HEK293 (cell line): ENCODE measurements at regions not wholly inside any gene's neighbourhood (a gene's known extent, or its start where the extent isn't known, plus 50 kb on each side); places are given as distances from the start of the nearest gene placed in this dataset.

Experiments
- CTCF ChIA-PET: fragments of 350-600 bp; formaldehyde crosslinking; extraction: SDS; loops from one replicate; lab custom pipeline; 2021; ENCODE audit warnings: antibody characterized with exemption; lab: Yijun Ruan, JAX
- POLR2A ChIA-PET: fragments of 300-600 bp; formaldehyde crosslinking; extraction: SDS; loops from one replicate; lab custom pipeline; 2020; ENCODE audit warnings: antibody characterized with exemption, inconsistent platforms; lab: Yijun Ruan, JAX
- H3K27ac ChIP-seq: fragments of 200-500 bp; sonication (Bioruptor generic); 2 replicates; pipeline ENCODE4 v1.5.1; 2014; ENCODE audit warnings: low read depth, low read length, control low read depth, inconsistent platforms; ENCODE audit errors: extremely low read depth
- H3K36me3 ChIP-seq, 2 experiments: fragments of 200-500 bp in 1 of 2; sonication (Bioruptor generic) in 1 of 2; 1 replicate in 1 of 2; 2 replicates in 1 of 2; pipeline ENCODE4 v1.5.1; 2014 to 2017; ENCODE audit warnings: inconsistent platforms in 2 of 2, low read length in 2 of 2; ENCODE audit not compliant: control insufficient read depth in 2 of 2, insufficient read depth in 1 of 2
- H3K4me1 ChIP-seq: fragments of 200-500 bp; sonication (Bioruptor generic); 2 replicates; pipeline ENCODE4 v1.5.1; 2014; ENCODE audit warnings: mild to moderate bottlenecking, low read length, inconsistent platforms; ENCODE audit not compliant: control insufficient read depth, insufficient read depth
- H3K4me3 ChIP-seq: 2 replicates; pipeline ENCODE4 v1.5.1; 2011; ENCODE audit warnings: low read depth, mild to moderate bottlenecking, control low read depth, low read length, moderate library complexity
- H3K9me3 ChIP-seq: fragments of 200-500 bp; sonication (Bioruptor generic); 2 replicates; pipeline ENCODE4 v1.5.1; 2014; ENCODE audit warnings: low read depth, low read length, inconsistent platforms; ENCODE audit not compliant: control insufficient read depth, insufficient read depth
- ATF2 ChIP-seq: fragments of 450-650 bp; formaldehyde crosslinking; IDR thresholded peaks from 2 replicates; pipeline ENCODE4 v1.5.1; 2016; ENCODE audit warnings: missing biosample characterization, missing genetic modification characterization, low read depth
- EGR2 ChIP-seq: fragments of 450-650 bp; formaldehyde crosslinking; IDR thresholded peaks from 2 replicates; pipeline ENCODE4 v1.5.1; 2016; ENCODE audit warnings: low read depth, missing biosample characterization, missing genetic modification characterization
- KLF9 ChIP-seq: fragments of 450-650 bp; formaldehyde crosslinking; IDR thresholded peaks from 2 replicates; pipeline ENCODE4 v1.5.1; 2016; ENCODE audit warnings: missing biosample characterization, missing genetic modification characterization, low read depth
- MYNN ChIP-seq: fragments of 450-650 bp; formaldehyde crosslinking; IDR thresholded peaks from 2 replicates; pipeline ENCODE4 v1.5.1; 2016; ENCODE audit warnings: missing biosample characterization, missing genetic modification characterization, borderline replicate concordance
- SCRT2 ChIP-seq: fragments of 450-650 bp; formaldehyde crosslinking; IDR thresholded peaks from 2 replicates; pipeline ENCODE4 v1.5.1; 2016; ENCODE audit warnings: missing biosample characterization, missing genetic modification characterization
- SP7 ChIP-seq: fragments of 450-650 bp; formaldehyde crosslinking; IDR thresholded peaks from 2 replicates; pipeline ENCODE4 v1.5.1; 2016; ENCODE audit warnings: missing biosample characterization, missing genetic modification characterization
- TRIM28 ChIP-seq: IDR thresholded peaks from 2 replicates; pipeline ENCODE4 v1.6.1; 2011; ENCODE audit warnings: low read length, control low read depth, borderline replicate concordance
- ZBTB17 ChIP-seq: fragments of 450-650 bp; formaldehyde crosslinking; IDR thresholded peaks from 2 replicates; pipeline ENCODE4 v1.5.1; 2016; ENCODE audit warnings: missing biosample characterization, missing genetic modification characterization
- ZBTB20 ChIP-seq: fragments of 450-650 bp; formaldehyde crosslinking; IDR thresholded peaks from 2 replicates; pipeline ENCODE4 v1.5.1; 2016; ENCODE audit warnings: missing biosample characterization, missing genetic modification characterization
- ZNF140 ChIP-seq: fragments of 450-650 bp; formaldehyde crosslinking; IDR thresholded peaks from 2 replicates; pipeline ENCODE4 v1.5.1; 2016; ENCODE audit warnings: missing biosample characterization, missing genetic modification characterization
- ZNF266 ChIP-seq: fragments of 450-650 bp; formaldehyde crosslinking; IDR thresholded peaks from 2 replicates; pipeline ENCODE4 v1.5.1; 2016; ENCODE audit warnings: missing biosample characterization, missing genetic modification characterization, low read depth
- ZNF354C ChIP-seq: fragments of 450-650 bp; formaldehyde crosslinking; IDR thresholded peaks from 2 replicates; pipeline ENCODE4 v1.5.1; 2016; ENCODE audit warnings: missing biosample characterization, missing genetic modification characterization, low read depth, borderline replicate concordance
- ZNF433 ChIP-seq: fragments of 450-650 bp; formaldehyde crosslinking; IDR thresholded peaks from 2 replicates; pipeline ENCODE4 v1.5.1; 2016; ENCODE audit warnings: missing biosample characterization, missing genetic modification characterization, low read depth
- ZNF654 ChIP-seq: fragments of 450-650 bp; formaldehyde crosslinking; IDR thresholded peaks from 2 replicates; pipeline ENCODE4 v1.5.1; 2016; ENCODE audit warnings: low read depth, missing biosample characterization, missing genetic modification characterization
- ZNF660 ChIP-seq: fragments of 450-650 bp; IDR thresholded peaks from 2 replicates; pipeline ENCODE4 v1.5.1; 2018; ENCODE audit warnings: missing biosample characterization, mild to moderate bottlenecking, missing genetic modification characterization
- ZNF747 ChIP-seq: fragments of 450-650 bp; formaldehyde crosslinking; IDR thresholded peaks from 2 replicates; pipeline ENCODE4 v1.5.1; 2016; ENCODE audit warnings: missing biosample characterization, missing genetic modification characterization
- ZNF777 ChIP-seq: fragments of 450-650 bp; formaldehyde crosslinking; IDR thresholded peaks from 2 replicates; pipeline ENCODE4 v1.5.1; 2017; ENCODE audit warnings: missing biosample characterization, missing genetic modification characterization, borderline replicate concordance
- ZNF830 ChIP-seq: fragments of 450-650 bp; IDR thresholded peaks from 2 replicates; pipeline ENCODE4 v1.5.0; 2018; ENCODE audit warnings: missing biosample characterization, missing genetic modification characterization, low read depth, mild to moderate bottlenecking, moderate library complexity
- ZSCAN30 ChIP-seq: fragments of 450-650 bp; IDR thresholded peaks from 2 replicates; pipeline ENCODE4 v1.5.1; 2018; ENCODE audit warnings: missing biosample characterization, mild to moderate bottlenecking, missing genetic modification characterization, moderate library complexity
- TF ChIP-seq, protein P1 (sequence below): fragments of 450-650 bp; IDR thresholded peaks from 2 replicates; pipeline ENCODE4 v1.5.1; 2018; ENCODE audit warnings: missing biosample characterization, mild to moderate bottlenecking, missing genetic modification characterization
- TF ChIP-seq, protein P2 (sequence below): fragments of 450-650 bp; formaldehyde crosslinking; IDR thresholded peaks from 2 replicates; pipeline ENCODE4 v1.5.1; 2016; ENCODE audit warnings: missing biosample characterization, missing genetic modification characterization
- TF ChIP-seq, protein P3 (sequence below): fragments of 450-650 bp; formaldehyde crosslinking; IDR thresholded peaks from 2 replicates; pipeline ENCODE4 v1.5.1; 2016; ENCODE audit warnings: missing biosample characterization, missing genetic modification characterization
- TF ChIP-seq, protein P4 (sequence below): fragments of 450-650 bp; formaldehyde crosslinking; IDR thresholded peaks from 2 replicates; pipeline ENCODE4 v1.5.1; 2017; ENCODE audit warnings: missing biosample characterization, mild to moderate bottlenecking, missing genetic modification characterization, moderate library complexity

- TF ChIP-seq KLF9 (tag by site-specific recombination) (no peak), MYNN (tag by site-specific recombination) (no peak), ZNF777 (tag by site-specific recombination) (no peak), ZNF266 (tag by site-specific recombination) (no peak), TRIM28 (peak; percentile 76), SP7 (tag by site-specific recombination) (peak; percentile 93), SCRT2 (tag by site-specific recombination) (no peak), ATF2 (tag by site-specific recombination) (no peak), ZNF747 (no peak), ZNF140 (no peak), ZNF433 (no peak), ZBTB20 (tag by site-specific recombination) (no peak)
- TF ChIP-seq, protein P1, sequence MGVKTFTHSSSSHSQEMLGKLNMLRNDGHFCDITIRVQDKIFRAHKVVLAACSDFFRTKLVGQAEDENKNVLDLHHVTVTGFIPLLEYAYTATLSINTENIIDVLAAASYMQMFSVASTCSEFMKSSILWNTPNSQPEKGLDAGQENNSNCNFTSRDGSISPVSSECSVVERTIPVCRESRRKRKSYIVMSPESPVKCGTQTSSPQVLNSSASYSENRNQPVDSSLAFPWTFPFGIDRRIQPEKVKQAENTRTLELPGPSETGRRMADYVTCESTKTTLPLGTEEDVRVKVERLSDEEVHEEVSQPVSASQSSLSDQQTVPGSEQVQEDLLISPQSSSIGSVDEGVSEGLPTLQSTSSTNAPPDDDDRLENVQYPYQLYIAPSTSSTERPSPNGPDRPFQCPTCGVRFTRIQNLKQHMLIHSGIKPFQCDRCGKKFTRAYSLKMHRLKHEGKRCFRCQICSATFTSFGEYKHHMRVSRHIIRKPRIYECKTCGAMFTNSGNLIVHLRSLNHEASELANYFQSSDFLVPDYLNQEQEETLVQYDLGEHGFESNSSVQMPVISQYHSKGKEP (tag by site-specific recombination), result no peak
- TF ChIP-seq, protein P2, sequence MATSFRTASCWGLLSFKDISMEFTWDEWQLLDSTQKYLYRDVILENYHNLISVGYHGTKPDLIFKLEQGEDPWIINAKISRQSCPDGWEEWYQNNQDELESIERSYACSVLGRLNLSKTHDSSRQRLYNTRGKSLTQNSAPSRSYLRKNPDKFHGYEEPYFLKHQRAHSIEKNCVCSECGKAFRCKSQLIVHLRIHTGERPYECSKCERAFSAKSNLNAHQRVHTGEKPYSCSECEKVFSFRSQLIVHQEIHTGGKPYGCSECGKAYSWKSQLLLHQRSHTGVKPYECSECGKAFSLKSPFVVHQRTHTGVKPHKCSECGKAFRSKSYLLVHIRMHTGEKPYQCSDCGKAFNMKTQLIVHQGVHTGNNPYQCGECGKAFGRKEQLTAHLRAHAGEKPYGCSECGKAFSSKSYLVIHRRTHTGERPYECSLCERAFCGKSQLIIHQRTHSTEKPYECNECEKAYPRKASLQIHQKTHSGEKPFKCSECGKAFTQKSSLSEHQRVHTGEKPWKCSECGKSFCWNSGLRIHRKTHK (tag by site-specific recombination), result no peak
Measured at GRCh38 chr5:157918811-157919742, 60.1 kb upstream of the CLINT1 start (continued).

GRCh38 chr5:157917899-157918809 lies 59.2 kb upstream of the CLINT1 start:
- H3K9me3 ChIP-seq, result no peaks in the 10 kb centered on the region
- H3K4me1 ChIP-seq, result peaks cover 16% of the 10 kb centered on the region
- POLR2A ChIA-PET, result no interaction called here
- CTCF ChIA-PET, result interaction anchor here (0.6 to 2.2 kb wide), 11 partner anchors 17 to 1083 kb away, joined by 3 to 12 read pairs (median 3); no protein-coding TSS in a partner anchor
- no peak overlapping the region for H3K4me3 ChIP-seq
- H3K36me3 ChIP-seq, result no peaks in the 10 kb centered on the region
- no peak overlapping the region for H3K27ac ChIP-seq
- no peak for TF ChIP-seq EGR2 (tag by site-specific recombination)
- TF ChIP-seq, protein P3, sequence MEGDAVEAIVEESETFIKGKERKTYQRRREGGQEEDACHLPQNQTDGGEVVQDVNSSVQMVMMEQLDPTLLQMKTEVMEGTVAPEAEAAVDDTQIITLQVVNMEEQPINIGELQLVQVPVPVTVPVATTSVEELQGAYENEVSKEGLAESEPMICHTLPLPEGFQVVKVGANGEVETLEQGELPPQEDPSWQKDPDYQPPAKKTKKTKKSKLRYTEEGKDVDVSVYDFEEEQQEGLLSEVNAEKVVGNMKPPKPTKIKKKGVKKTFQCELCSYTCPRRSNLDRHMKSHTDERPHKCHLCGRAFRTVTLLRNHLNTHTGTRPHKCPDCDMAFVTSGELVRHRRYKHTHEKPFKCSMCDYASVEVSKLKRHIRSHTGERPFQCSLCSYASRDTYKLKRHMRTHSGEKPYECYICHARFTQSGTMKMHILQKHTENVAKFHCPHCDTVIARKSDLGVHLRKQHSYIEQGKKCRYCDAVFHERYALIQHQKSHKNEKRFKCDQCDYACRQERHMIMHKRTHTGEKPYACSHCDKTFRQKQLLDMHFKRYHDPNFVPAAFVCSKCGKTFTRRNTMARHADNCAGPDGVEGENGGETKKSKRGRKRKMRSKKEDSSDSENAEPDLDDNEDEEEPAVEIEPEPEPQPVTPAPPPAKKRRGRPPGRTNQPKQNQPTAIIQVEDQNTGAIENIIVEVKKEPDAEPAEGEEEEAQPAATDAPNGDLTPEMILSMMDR, result peak; percentile 47; the same call in 1 of the 2 replicates
- TF ChIP-seq ZBTB17 (tag by site-specific recombination), result peak; percentile 55
- TF ChIP-seq ZNF433, result no peak
- TF ChIP-seq, protein P4, sequence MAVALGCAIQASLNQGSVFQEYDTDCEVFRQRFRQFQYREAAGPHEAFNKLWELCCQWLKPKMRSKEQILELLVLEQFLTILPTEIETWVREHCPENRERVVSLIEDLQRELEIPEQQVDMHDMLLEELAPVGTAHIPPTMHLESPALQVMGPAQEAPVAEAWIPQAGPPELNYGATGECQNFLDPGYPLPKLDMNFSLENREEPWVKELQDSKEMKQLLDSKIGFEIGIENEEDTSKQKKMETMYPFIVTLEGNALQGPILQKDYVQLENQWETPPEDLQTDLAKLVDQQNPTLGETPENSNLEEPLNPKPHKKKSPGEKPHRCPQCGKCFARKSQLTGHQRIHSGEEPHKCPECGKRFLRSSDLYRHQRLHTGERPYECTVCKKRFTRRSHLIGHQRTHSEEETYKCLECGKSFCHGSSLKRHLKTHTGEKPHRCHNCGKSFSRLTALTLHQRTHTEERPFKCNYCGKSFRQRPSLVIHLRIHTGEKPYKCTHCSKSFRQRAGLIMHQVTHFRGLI (tag by site-specific recombination), result no peak
- TF ChIP-seq ZNF660 (tag by site-specific recombination), result peak; percentile 41; the same call in 1 of the 2 replicates
- TF ChIP-seq ZNF354C (tag by site-specific recombination), result no peak
- TF ChIP-seq ZNF654 (tag by site-specific recombination), result peak; percentile 49; the same call in 1 of the 2 replicates
- TF ChIP-seq ZSCAN30 (tag by site-specific recombination), result 0 out of 2 replicates have a peak, but pooled peaks have one; percentile 19
- TF ChIP-seq ZNF830 (tag by site-specific recombination), result no peak
